ENCODE measurements at regions not wholly inside any gene's neighbourhood (a gene's known extent, or its start where the extent isn't known, plus 50 kb on each side); places are given as distances from the start of the nearest gene placed in this dataset.

DNA sequence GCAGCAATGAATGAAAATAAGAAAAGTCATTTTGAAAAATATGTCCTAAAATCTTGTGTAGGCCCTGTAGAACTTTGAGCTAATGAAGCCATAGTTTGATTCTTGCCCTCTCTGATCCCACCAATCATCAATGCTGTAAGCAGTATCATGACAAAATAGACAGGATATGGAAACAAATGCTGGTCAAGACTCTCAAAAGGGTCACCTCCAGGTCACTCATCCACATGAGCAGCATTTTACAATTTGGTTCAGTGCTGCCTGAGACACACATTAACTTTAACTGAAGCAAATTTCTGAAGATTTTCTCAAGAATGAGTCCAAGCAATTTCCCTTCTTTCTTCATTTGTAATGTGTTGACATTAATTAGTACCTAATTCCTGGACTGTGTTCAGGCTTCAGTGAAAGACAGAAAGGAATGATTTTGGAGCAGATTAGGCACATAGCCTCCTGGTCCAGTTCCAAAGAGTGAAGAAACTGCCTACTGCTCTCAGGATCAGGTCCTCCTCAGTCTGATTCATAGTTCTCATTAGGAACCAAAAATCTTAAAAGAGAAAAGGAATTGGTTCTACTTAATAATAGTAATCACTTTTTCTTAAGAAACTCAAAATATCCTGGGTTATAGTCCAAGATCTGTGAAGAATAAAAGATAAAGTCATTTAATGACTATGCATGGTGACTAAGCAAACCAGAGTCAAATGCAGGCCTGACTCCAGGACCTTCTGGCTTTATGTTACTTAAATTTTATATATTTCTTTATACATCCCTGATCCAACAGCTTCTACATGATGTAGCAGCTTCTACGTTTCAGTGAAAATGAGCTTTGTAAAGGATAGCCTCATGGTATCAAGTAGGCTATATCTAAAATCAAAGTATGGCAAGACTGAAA is 192.1 kb upstream of the RGMB start (continued):
- TF ChIP-seq, protein P1, sequence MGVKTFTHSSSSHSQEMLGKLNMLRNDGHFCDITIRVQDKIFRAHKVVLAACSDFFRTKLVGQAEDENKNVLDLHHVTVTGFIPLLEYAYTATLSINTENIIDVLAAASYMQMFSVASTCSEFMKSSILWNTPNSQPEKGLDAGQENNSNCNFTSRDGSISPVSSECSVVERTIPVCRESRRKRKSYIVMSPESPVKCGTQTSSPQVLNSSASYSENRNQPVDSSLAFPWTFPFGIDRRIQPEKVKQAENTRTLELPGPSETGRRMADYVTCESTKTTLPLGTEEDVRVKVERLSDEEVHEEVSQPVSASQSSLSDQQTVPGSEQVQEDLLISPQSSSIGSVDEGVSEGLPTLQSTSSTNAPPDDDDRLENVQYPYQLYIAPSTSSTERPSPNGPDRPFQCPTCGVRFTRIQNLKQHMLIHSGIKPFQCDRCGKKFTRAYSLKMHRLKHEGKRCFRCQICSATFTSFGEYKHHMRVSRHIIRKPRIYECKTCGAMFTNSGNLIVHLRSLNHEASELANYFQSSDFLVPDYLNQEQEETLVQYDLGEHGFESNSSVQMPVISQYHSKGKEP (tag by site-specific recombination; IDR thresholded peaks at IDR 0.05) = no peak
- TF ChIP-seq ZNF416 (tag by site-specific recombination; IDR thresholded peaks at IDR 0.05) = no peak
- TF ChIP-seq ZNF629 (tag by site-specific recombination; IDR thresholded peaks at IDR 0.05) = no peak
- TF ChIP-seq, protein P2, sequence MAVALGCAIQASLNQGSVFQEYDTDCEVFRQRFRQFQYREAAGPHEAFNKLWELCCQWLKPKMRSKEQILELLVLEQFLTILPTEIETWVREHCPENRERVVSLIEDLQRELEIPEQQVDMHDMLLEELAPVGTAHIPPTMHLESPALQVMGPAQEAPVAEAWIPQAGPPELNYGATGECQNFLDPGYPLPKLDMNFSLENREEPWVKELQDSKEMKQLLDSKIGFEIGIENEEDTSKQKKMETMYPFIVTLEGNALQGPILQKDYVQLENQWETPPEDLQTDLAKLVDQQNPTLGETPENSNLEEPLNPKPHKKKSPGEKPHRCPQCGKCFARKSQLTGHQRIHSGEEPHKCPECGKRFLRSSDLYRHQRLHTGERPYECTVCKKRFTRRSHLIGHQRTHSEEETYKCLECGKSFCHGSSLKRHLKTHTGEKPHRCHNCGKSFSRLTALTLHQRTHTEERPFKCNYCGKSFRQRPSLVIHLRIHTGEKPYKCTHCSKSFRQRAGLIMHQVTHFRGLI (tag by site-specific recombination; IDR thresholded peaks at IDR 0.05) = no peak
- TF ChIP-seq ZNF398 (tag by site-specific recombination; IDR thresholded peaks at IDR 0.05) = no peak
- TF ChIP-seq ZNF571 (tag by site-specific recombination; IDR thresholded peaks at IDR 0.05) = no peak
- TF ChIP-seq ZBTB6 (tag by site-specific recombination; IDR thresholded peaks at IDR 0.05) = no peak
- TF ChIP-seq CTCF (tag by site-specific recombination; IDR thresholded peaks at IDR 0.05) = no peak
- TF ChIP-seq ZNF121 (tag by site-specific recombination; IDR thresholded peaks at IDR 0.05) = no peak
- no peak for TF ChIP-seq TCF7L2 (IDR thresholded peaks at IDR 0.05; ENCODE audit: borderline replicate concordance, low read depth, low read length)

GRCh38 chr5:98583586-98583985 is 189.9 kb upstream of the RGMB start:
- Histone ChIP-seq H3K4me3 (ENCODE audit: low read depth, low read length) (no peak overlapping the region), H3K27ac (ENCODE audit: extremely low read depth, low read depth, low read length) (no peak overlapping the region), H3K4me1 (ENCODE audit: control insufficient read depth, insufficient read depth, low read length) (no peaks in the 10 kb centered on the region), H3K36me3 (ENCODE audit: control insufficient read depth in 2 of 2, insufficient read depth in 1 of 2, low read length in 2 of 2) (no peaks in the 10 kb centered on the region), H3K9me3 (ENCODE audit: control insufficient read depth, insufficient read depth, low read depth, low read length) (no peaks in the 10 kb centered on the region)
- no peak for TF ChIP-seq ZNF280D (tag by site-specific recombination; IDR thresholded peaks at IDR 0.05)
- no peak for TF ChIP-seq ZBTB8A (tag by site-specific recombination; IDR thresholded peaks at IDR 0.05)
- no peak for TF ChIP-seq ZNF658 (tag by site-specific recombination; IDR thresholded peaks at IDR 0.05)
- TF ChIP-seq ZNF248 (tag by site-specific recombination; IDR thresholded peaks at IDR 0.05) = no peak
- TF ChIP-seq ZNF792 (tag by site-specific recombination; IDR thresholded peaks at IDR 0.05) = no peak
- TF ChIP-seq ZNF121 (tag by site-specific recombination; IDR thresholded peaks at IDR 0.05) = no peak
- ChIA-PET POLR2A (interaction anchor here (0.7 kb wide), 1 partner anchor 111 kb away, joined by 3 read pairs; no protein-coding TSS in a partner anchor), CTCF (interaction anchor here (0.7 kb wide), 1 partner anchor 13 kb away, joined by 4 read pairs; no protein-coding TSS in a partner anchor)
